ENCODE measurements at regions not wholly inside any gene's neighbourhood (a gene's known extent, or its start where the extent isn't known, plus 50 kb on each side); places are given as distances from the start of the nearest gene placed in this dataset.

DNA sequence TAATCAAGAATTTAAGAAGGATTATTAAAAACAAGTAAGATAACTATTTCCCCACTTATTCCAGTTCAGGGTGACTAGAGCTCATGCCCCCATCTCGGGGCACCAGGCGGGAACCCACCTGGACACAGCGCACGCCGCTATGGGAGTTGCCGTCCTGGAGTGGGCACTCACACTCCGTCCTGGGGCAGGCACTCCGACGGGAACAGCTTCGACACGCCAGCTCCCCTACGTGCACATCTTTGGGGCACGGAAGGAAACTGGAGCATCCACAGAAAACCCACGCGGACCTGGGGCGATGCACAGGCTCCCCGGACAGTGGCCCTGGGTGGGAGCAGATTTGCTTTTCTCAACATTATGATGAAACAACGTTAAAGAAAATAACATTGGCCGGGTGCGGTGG, 52.0 kb upstream of the GATA5 start:
- no peaks in the 10 kb centered on the region for H3K36me3 ChIP-seq (ENCODE audit: insufficient read depth, low read length)
- peaks cover 5% of the 10 kb centered on the region; the same call in 1 of the 2 replicates for H3K27me3 ChIP-seq (ENCODE audit: insufficient read depth, low read length)
- no peaks in the 10 kb centered on the region for H3K79me2 ChIP-seq (ENCODE audit: insufficient read depth, low read length)

DNA sequence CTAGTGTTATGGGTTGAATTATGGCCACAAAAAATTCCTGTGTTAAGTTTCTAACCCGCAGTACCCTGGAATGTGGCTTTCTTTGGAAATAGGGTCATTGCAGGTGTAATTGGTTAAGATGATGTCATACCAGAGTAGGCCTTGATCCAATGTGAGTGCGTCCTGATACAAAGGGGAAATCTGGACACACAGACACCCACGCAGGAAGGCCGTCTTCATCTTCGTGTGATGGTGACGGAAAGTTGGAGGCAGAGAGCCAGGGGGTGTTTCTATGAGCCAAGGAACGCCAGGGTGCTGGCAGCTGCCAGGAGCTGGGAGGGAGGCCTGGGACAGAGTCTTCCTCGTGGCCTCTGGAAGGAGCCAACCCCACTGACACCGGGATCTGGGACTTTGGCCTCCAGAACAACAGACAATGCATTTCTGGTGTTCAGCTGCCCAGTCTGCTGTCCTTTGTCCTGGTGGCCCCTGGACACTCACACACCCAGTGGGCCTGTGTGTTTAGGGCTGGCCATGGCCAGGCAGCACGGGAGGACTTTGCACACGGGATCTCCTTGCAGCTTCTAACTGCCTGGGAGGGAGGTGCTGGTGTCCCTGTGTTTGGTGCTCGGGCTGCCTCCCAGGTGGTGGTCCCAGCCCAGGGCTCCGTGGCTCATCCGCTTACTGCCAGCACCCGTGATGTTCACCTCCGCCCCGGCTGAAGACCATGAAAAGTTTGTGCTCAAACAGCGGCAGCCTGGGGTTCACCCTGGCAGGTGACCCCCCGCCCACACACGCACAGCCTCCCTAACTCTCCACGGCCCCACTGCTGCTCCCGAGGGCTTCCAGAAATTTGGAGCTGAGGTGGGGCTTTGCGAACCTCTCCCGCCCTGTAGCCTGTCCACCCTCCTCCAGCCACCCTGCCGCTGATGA, 53.4 kb upstream of the GATA5 start:
- no peaks in the 10 kb centered on the region for H3K79me2 ChIP-seq (ENCODE audit: insufficient read depth, low read length)
- H3K4me2 ChIP-seq (ENCODE audit: low read length) = no peak overlapping the region

More for the DNA sequence above, 52.0 kb upstream of the GATA5 start:
- no peak overlapping the region for H3K27ac ChIP-seq (ENCODE audit: low read depth, low read length, poor library complexity, severe bottlenecking)
- TF ChIP-seq, protein P1, sequence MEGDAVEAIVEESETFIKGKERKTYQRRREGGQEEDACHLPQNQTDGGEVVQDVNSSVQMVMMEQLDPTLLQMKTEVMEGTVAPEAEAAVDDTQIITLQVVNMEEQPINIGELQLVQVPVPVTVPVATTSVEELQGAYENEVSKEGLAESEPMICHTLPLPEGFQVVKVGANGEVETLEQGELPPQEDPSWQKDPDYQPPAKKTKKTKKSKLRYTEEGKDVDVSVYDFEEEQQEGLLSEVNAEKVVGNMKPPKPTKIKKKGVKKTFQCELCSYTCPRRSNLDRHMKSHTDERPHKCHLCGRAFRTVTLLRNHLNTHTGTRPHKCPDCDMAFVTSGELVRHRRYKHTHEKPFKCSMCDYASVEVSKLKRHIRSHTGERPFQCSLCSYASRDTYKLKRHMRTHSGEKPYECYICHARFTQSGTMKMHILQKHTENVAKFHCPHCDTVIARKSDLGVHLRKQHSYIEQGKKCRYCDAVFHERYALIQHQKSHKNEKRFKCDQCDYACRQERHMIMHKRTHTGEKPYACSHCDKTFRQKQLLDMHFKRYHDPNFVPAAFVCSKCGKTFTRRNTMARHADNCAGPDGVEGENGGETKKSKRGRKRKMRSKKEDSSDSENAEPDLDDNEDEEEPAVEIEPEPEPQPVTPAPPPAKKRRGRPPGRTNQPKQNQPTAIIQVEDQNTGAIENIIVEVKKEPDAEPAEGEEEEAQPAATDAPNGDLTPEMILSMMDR (IDR thresholded peaks at IDR 0.05; ENCODE audit: low read length) = no peak
- no peak for TF ChIP-seq EZH2 (IDR thresholded peaks at IDR 0.05; ENCODE audit: borderline replicate concordance, low read length)
- no peaks in the 10 kb centered on the region for H3K9me2 ChIP-seq (ENCODE audit: low read depth, low read length)
- H3K4me3 ChIP-seq (ENCODE audit: low read depth, low read length, poor library complexity, severe bottlenecking) = no peak overlapping the region
- no peak overlapping the region for H3K9ac ChIP-seq (ENCODE audit: low read length)
- H3K4me1 ChIP-seq (ENCODE audit: insufficient read depth, low read length, severe bottlenecking) = no peaks in the 10 kb centered on the region
- no peak overlapping the region for H2AFZ ChIP-seq (ENCODE audit: low read length)
- H4K20me1 ChIP-seq (ENCODE audit: insufficient read depth, low read length) = no peaks in the 10 kb centered on the region
- no peak overlapping the region for H3K4me2 ChIP-seq (ENCODE audit: low read length)
- H3K9me3 ChIP-seq (ENCODE audit: low read length) = no peaks in the 10 kb centered on the region
- no peaks in the 10 kb centered on the region for H3F3A ChIP-seq (ENCODE audit: insufficient read depth, low read length)

DNA sequence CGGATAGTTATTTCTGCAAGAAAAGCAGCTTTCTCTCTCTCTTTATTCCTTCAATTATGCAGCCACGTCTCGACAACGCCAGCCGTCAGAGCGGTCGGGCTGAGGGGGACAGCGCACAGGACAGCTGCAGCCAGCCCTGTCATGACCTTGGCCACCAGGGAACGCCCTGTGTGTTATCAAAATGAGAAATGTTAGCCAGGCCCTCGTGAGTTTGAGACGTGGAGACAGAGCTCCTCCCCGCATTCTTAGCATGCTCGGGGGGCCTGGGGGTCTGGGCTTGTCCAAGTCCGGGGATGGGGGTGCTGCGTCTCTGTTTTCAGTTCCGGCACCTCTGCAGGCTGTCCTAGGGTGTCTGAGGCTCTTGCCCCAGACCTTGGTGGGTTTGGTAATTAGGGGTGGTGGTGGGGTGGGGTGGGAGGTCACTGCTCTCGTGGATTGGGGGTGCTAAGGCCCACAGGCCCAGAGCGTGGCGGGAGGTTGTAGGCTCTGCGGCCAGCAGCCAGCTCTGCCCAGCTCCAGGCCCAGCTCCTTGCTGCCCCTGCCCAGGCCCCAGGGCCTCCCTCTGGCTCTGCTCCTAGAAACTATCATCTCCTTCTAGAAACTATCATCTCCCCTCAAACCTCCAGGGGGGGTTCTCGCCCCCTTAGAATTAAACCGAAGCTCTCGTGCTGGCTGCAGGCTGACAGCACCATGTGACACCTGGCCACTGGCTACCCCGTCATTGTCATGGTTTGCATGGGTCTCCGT, 54.3 kb upstream of the GATA5 start:
- no peaks in the 10 kb centered on the region for H3K36me3 ChIP-seq (ENCODE audit: insufficient read depth, low read length)
- no peak for TF ChIP-seq EZH2 (IDR thresholded peaks at IDR 0.05; ENCODE audit: borderline replicate concordance, low read length)
- TF ChIP-seq, protein P1 (IDR thresholded peaks at IDR 0.05; ENCODE audit: low read length) = no peak
- H3K9me2 ChIP-seq (ENCODE audit: low read depth, low read length) = no peaks in the 10 kb centered on the region
- no peaks in the 10 kb centered on the region for H3F3A ChIP-seq (ENCODE audit: insufficient read depth, low read length)
- H3K4me3 ChIP-seq (ENCODE audit: low read depth, low read length, poor library complexity, severe bottlenecking) = no peak overlapping the region
- no peak overlapping the region for H3K27ac ChIP-seq (ENCODE audit: low read depth, low read length, poor library complexity, severe bottlenecking)
- H3K4me2 ChIP-seq (ENCODE audit: low read length) = no peak overlapping the region
- H4K20me1 ChIP-seq (ENCODE audit: insufficient read depth, low read length) = no peaks in the 10 kb centered on the region
- no peak overlapping the region for H3K9ac ChIP-seq (ENCODE audit: low read length)
- no peaks in the 10 kb centered on the region; the same call in 1 of the 2 replicates for H3K27me3 ChIP-seq (ENCODE audit: insufficient read depth, low read length)
- no peak overlapping the region for H2AFZ ChIP-seq (ENCODE audit: low read length)
- no peaks in the 10 kb centered on the region for H3K79me2 ChIP-seq (ENCODE audit: insufficient read depth, low read length)
- H3K9me3 ChIP-seq (ENCODE audit: low read length) = no peaks in the 10 kb centered on the region
- no peaks in the 10 kb centered on the region for H3K4me1 ChIP-seq (ENCODE audit: insufficient read depth, low read length, severe bottlenecking)

More for the DNA sequence above, 53.4 kb upstream of the GATA5 start:
- Histone ChIP-seq H4K20me1 (ENCODE audit: insufficient read depth, low read length) (no peaks in the 10 kb centered on the region), H2AFZ (ENCODE audit: low read length) (no peak overlapping the region), H3K9me3 (ENCODE audit: low read length) (no peaks in the 10 kb centered on the region), H3F3A (ENCODE audit: insufficient read depth, low read length) (no peaks in the 10 kb centered on the region), H3K27me3 (ENCODE audit: insufficient read depth, low read length) (no peaks in the 10 kb centered on the region; the same call in 1 of the 2 replicates), H3K4me1 (ENCODE audit: insufficient read depth, low read length, severe bottlenecking) (no peaks in the 10 kb centered on the region), H3K36me3 (ENCODE audit: insufficient read depth, low read length) (no peaks in the 10 kb centered on the region), H3K9ac (ENCODE audit: low read length) (no peak overlapping the region), H3K27ac (ENCODE audit: low read depth, low read length, poor library complexity, severe bottlenecking) (no peak overlapping the region), H3K9me2 (ENCODE audit: low read depth, low read length) (no peaks in the 10 kb centered on the region), H3K4me3 (ENCODE audit: low read depth, low read length, poor library complexity, severe bottlenecking) (no peak overlapping the region)
- TF ChIP-seq EZH2 (IDR thresholded peaks at IDR 0.05; ENCODE audit: borderline replicate concordance, low read length) = no peak
- TF ChIP-seq, protein P1 (IDR thresholded peaks at IDR 0.05; ENCODE audit: low read length) = no peak
